Stimulated activated CD4-positive, alpha-beta T cell treated with anti-CD3 and anti-CD28 coated beads, Interleukin-15, amount 100 ng/mL, for 24 hours (primary cell): ENCODE measurements at regions not wholly inside any gene's neighbourhood (a gene's known extent, or its start where the extent isn't known, plus 50 kb on each side); places are given as distances from the start of the nearest gene placed in this dataset.

Experiments
- DNase-seq: peaks from one replicate; pipeline ENCODE4 v3.0.0-alpha.2; 2020

DNA sequence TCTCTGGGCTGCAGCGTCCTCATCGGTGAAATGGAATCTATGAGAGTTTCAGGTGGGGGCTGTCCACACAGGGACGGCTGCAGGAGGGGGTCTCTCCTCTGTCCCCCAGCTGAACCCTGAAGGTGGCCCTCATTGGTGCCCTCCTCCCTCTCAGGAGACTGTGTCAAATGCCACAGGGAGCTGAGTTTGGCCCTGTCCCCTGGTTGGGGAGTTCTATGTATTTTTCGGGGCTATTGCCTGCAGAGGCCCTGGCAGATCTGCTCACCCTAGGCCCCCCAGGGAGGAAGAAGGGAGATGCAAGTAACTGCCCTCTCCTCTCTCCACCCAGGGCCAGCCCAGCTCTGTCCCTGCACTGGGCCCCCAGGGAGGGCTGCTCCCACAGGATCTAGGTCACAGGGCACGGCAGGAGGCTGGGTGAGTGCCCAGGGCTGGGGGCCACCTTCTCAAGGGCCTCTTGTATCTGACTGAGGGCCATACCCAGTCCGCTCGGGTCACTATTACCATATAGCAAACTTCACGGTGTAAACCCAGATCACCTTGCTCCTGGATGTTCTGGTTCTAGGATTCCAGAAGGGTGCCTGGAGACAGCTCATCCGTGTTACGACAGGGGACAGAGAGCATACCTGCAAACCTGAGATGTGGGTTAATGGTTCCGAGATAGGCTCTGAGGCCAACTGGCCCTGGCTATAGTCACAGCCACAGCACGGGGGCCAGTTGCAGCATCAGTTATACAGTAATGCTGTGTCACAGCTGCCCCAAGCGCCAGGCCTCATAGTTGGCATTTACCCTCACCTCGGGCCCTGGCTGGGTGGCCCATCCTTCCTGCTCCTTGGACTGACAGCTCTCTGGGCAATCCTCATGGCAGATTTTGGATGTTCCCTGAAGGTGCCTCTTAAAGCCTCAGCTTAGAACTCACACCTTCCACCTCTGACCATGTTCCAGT lies 102.4 kb upstream of the PRR23E start:
- DNase-seq, result no peak

DNA sequence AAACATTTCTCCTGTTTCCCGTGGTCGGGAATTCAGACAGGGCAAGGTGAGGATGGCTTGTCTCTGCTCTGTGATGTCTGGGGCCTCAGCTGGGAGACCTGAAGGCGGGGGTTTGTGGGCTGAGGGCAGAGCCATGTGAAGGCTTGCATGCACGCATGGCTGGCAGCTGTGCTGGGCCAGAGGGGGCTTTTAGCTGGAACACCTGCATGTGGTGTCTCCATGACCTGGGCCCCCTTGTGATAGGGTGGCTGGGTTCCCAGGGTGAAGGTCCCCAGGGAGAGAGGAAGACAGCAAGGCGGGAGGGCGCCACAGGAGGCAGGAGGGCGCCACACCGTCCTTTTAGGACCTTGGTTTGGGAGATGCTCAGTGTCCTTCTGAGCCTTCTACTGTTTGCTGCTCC lies 101.6 kb upstream of the PRR23E start:
- DNase-seq, result no peak

DNA sequence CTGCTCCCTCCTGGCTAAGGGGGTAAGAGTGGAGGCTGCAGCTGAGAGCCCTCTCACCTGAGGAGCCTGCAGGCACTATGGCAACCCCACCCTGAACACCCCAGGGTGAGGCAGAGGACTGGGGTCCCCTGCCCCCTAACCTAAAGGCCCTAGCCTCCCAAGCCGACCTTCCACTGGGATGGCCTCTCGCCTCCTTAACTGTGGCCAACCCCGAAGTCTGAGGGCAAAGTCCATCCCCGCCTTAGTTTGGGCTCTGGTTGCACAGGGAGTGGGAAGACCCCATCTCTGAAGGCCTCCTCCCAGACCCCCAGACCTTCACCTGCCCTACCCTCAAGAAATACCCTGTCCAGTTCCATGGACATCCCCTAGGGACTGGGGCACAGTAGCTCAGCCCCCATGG lies 100.6 kb upstream of the PRR23E start:
- no peak for DNase-seq

DNA sequence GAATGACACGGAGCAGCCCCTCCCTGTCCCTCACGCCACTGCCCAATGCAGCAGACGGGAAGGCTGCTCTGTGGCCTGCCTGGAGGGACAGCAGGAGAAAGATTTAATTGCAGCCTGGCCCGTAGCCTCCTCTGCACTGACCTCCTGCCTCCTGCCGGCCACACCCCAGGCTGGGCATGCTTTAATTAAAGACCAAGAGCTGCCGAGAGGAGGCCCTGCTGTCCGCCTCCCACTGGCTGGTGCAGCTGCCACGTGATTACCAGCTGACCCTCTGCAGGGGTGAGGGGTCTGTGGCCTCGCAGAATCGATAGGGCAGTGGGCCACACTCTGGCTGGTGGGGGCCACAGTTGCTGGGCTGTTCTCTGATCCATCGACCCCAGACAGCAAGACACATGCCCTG lies 100.2 kb upstream of the PRR23E start:
- no peak for DNase-seq

DNA sequence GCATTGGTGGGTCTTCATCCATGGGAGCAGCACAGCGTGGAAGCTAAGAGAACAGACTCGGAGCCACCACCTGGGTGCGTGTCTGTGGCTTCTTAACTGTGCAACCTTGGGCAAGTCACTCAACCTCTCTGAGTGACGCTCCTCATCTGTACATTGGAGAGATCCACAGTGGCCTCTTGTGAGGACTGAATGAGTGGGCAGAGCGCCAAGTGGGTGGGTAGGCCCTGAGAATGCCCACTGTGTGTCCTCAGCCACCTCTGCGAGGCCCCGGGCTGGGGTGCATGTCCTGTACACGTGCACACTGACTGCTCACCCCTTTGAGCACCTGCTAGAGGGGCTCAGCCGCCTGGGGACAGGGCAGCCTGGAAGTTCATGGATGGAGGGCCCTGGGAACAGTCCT lies 99.6 kb upstream of the PRR23E start:
- no peak for DNase-seq

DNA sequence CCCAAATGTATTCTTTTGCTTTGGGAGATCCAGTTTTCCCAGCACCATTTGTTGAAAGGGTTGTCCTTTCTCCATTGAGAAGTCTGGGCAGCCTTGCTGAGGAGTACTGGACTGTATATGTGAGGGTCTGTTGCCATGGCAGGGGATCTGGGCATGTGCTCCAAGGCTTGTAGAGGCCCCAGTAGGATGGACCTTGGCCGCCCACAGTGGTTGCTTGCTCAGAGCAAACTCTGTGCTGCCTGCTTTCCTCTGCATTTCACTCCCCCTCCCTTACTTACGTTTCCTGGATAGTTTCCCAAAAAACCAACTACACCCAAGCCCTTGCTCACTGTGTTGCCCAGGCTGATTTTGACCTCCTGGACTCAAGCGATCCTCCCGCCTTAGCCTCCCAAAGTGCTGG lies 97.2 kb upstream of the PRR23E start:
- no peak for DNase-seq

DNA sequence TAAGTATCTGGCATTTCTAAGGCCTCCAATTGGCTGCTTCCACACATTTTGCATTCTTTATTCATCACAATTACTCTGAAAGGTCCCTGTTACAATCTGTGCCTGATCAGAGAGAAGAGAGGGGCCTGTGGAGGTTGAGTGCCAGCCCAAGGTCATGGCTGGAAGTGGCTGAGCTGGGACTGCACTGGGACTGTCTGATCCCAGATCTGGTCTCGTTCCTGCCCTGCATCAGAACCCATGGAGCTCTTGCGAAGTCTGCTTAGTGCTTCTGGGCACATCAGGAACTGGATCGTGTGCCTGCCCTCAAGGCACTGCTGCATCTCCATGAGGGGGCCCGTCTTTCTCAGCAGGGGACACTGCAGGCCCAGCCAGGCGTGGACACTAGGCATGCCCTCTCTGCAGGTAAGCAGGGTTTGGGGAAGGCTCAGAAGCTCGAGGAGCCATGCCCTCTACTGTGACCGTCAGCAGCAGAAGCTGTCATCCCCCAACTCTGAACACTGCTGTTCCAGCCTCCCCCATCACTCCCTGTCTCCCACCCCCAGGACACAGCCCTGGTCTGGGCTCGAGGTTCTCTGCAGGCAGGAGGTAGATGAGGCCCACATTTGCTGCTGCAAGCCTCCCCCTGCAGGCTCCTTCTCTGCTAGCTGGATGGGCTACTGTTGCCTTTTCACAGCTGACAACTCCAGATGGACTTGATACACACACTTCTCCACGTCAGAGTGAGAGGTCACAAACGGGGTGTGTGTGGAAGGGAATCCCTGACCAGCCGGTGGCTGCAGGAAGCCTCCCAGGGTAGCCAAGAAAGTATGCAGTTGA lies 96.5 kb upstream of the PRR23E start:
- no peak for DNase-seq

DNA sequence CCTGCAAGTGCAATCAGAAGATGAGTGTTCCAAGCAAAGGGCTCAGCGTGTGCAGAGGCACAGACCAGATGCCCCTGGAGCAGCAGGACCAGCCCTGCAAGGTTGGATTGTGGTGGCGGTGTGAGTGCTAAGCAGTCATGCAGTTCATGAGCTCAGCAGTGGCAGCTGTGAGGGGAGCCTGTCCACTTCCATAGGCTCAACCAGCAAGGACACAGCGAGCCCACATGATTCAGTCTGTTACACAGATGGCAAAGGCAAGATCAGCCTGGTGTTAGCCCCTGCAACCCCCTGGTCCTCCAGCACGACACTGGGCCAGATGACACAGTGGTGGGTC lies 95.9 kb upstream of the PRR23E start:
- no peak for DNase-seq

DNA sequence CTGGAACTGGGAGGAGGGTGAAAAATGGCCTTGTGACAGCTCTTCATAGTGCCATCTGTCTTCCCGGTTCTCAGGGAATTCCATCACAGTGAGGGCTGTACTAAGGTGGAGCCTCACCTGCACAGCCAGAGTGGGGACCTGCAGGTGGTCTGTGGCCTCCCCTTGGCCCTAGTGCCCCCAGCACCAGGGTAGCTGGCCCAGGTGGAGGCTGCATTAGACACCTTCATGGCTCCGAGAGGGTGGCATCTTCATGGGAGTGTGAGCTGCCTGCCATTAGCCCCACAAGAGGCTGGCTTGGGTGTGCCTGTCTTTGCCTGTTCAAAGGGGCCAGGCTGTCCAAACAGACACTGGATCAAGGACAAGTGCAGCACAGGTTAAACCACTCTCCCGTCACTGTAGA lies 95.5 kb upstream of the PRR23E start:
- DNase-seq, result no peak

DNA sequence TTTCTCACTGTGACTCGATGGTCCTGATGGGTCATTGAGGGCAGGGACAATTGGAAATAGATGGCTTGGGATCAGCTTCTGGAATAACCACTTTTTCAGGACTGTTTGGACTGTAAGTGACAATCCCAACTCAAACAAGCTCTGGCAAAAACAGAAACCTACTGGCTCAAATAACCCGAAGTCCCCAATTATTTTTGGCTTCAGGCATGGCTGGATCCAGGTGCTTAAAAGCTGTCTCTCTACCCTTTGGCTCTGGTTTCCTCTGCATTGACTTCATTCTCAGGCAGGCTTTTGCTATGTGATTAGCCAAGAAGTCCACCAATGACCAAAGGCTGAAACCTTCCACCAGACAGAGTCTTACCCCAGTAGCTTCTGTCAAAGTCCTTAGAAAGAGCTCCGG lies 92.9 kb upstream of the PRR23E start:
- DNase-seq, result no peak

DNA sequence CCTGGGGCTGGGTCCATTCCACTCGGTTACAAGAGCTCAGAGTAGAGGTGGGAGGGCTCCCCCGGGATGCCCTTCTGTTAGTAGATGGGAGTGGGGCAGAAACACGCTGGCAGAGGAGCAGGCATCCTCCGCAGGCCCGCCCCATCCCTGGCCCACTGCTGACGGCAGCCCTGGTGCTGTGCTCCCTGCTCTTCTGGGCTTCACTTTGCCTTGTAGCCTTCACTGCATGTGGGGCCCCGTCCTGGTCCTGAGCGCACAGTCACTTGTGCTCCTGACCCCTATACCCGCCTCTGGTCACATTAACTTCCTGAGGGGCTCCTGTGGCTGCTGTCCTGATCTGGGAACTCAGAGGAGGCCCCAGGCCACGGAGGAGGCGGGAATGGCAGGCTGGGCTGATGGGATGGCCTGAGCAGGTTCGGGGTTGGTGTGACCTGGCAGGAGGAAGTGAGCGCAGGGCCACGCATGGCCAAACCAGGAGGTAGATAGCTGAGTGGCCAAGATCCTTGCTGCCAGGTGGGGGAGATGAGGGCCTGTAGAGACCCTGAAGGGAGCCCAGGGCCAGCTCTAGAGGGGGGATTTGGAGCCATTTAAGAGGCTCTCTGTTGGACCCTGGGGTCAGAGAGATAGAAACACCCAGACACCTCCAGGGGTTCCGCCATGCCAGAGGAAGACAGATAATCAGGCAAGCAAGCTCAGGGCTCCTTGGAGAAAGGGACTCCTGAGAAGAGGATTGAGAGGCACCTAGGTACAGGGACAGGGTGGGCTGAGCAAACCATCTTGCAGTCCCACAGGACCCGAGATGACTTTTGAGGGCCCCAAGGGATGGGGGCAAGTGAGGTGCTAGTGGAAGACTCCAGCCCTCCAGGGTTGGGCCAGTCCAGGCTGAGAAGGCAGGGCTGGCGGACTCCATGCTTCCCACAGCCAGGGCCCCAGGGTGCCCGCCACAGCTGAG lies 92.2 kb upstream of the PRR23E start:
- DNase-seq, result no peak

DNA sequence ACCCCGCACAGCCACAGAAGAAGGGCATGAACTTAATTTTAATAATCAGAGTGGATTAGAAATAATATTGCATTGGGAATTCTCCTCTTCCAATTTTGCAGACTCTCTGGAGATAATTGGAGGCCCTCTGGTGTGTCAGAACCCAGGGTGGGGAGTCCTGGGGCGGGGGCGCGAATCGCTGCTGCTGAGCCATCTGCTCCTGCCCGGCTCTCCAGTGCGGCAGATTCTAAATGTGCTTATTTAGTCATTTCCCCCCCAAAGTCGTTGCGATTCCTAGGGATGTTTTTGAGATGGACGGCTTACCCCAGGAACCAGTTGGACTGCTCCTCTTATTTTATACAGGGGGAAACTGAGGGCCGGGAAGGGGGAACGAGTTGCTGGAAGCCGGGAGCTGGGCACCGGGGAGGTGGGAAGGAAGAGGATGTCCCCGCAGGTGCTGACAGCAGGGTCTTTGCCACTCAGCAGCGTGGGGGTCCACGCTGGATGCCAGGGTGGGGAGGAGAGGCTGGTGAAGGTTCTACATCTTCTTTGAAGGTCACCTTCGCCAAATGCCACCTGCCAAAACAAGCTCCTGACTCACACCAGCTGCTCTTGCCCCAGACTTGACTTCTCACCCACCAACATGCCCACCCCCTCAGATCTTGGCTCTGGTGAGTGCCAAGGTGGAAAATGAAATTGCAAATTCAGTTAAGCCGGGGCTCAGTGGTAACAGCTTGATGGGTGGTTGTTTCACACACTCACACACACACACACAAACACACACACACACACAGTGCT lies 91.3 kb upstream of the PRR23E start:
- DNase-seq, result no peak

DNA sequence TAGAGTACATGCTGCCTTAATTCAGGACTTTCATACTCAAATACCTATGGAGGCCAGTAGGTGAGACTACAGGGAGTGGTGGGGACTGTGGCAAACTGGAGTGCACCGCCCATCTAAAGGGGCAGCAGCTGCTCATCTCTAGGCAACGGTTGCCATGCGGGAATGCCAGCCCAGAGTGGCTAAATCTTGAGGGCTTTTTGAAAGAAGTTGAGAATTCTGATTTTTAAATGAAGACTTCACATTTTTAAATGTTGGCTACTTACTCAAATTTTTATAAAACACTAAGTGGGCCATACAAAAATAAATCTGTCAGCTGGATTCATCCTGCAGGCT lies 90.8 kb upstream of the PRR23E start:
- no peak for DNase-seq

DNA sequence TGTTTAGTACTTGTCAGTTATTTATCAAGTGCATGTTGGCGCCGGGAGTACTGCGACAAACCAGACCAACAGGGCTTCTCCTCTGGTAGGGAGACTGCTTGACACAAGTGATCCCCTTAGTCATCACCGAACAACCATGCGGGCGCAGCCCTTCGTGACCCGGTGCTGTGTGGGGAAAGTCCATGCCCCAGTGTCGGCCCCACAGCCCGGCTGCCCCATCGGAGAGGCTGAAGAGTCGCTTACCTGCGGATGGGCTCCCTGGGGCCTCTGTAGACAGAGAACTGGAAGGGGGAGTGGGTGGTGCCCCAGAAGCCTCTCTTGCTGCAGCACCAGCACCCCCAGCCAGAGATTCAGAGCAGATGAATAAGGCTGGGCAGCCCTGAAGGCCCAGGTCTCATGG lies 90.3 kb upstream of the PRR23E start:
- DNase-seq, result no peak

DNA sequence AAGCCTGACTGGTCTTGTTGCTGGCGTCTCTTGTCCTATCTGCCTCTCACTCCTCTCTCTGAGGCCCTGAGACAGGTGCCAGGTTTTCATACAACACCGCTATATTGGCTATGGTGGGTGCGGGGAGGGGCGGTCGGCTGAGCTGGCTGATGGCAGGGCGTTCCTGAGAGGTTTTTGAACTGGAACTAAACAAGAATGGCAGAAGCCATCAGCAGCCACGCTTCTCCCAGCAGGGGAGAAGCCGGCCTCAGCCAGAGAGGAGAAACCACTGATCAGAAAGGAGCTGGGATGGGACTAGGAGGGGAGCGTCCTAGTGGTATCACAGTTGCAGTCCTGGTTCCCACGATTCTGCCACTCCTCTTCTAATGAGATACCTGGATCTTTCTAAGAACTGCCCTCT lies 89.9 kb upstream of the PRR23E start:
- no peak for DNase-seq

DNA sequence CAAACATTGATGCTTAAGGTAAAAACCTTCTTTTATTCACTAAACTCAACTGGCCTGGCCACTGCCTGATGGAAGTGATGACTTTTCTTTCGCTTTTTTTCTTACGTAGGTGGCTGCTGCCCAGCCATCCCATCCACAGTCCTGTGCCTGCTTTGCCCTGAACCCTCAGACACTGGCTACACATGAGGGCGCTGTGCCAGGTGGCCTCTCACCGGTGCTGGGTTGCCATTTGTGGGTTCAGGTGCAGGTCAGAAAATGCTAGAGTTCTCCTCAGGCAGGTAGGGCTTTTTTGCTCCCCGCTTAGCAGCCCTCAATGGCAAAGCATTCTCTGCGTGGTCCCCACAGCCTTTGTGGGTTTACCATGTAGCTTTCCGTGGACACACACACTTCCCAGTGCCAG lies 88.3 kb upstream of the PRR23E start:
- no peak for DNase-seq

DNA sequence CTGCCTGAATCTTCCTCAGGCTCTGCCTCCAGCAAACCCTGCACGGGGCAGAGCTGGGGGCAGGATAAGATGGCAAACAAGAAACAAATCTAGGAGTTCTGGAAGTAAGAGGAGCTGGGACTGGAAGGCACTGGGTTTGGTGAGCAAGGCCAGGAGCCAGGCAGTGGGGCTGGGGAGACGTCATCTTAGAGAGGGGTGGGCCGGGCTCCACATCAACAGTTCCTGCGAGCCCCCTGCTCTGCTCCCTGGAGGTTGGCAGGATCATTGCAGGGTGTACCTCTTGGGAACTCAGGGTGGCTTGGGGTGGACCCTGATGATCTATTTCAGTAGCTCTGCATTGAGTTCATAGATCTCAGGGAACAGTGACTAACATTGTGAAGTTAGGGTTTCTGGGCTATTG lies 87.3 kb upstream of the PRR23E start:
- no peak for DNase-seq

DNA sequence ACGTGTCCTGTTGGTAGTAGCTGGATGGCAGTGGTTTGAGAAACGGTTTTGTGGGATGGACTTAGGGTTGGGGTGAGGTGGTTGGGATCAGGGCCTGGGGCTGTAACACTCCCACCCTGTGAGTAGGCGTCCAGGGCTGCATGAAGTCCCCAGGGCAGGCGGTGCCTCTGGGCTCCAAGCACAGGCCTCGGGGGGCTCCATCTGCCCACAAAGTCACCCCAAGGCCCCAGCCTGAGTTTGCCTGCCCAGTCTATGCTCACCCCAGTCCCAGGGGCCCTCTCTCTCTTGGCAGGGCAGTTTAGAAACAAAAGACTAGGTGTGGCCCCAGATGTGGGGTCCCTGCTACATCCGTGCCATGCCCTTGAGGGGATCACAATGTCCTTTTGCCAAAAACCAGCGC lies 86.9 kb upstream of the PRR23E start:
- no peak for DNase-seq

DNA sequence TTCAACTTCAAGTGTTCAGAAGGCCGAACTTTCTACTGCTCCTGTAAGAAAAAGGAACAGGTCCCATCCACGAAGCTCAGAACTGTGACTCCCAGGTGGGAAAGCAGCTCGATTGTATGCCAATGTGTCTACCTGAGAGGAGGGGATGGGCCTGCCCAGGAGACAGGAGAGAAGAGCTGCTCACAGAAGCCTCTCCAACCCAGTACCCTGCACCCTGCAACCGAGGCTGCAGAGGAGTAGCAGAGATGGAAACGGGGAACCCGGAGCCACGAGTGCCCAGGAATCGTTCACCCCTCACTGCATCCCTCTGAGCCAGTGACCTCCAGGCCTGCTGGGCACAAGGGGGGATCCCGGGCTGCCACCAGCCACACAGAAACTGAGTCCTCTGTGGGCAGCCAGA lies 86.5 kb upstream of the PRR23E start:
- DNase-seq, result no peak

DNA sequence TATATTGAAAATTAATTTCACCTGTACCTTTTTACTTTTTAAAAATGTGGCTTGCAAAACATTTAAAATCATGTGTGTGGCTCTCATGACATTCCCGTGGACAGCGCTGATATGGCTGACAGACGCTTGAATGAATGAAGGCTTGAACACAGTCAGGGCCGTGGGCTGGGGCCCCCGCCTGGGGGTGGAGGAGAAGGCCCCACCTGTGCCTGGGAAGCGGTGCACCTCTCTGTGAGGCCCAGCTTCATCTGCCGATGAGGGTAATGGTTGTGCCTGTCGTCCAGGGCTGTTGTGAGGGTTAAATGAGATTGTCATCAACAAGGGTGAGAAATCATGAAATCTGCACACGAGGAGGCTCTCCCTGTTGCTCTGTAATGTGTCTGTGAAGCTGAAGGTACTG lies 85.9 kb upstream of the PRR23E start:
- no peak for DNase-seq

DNA sequence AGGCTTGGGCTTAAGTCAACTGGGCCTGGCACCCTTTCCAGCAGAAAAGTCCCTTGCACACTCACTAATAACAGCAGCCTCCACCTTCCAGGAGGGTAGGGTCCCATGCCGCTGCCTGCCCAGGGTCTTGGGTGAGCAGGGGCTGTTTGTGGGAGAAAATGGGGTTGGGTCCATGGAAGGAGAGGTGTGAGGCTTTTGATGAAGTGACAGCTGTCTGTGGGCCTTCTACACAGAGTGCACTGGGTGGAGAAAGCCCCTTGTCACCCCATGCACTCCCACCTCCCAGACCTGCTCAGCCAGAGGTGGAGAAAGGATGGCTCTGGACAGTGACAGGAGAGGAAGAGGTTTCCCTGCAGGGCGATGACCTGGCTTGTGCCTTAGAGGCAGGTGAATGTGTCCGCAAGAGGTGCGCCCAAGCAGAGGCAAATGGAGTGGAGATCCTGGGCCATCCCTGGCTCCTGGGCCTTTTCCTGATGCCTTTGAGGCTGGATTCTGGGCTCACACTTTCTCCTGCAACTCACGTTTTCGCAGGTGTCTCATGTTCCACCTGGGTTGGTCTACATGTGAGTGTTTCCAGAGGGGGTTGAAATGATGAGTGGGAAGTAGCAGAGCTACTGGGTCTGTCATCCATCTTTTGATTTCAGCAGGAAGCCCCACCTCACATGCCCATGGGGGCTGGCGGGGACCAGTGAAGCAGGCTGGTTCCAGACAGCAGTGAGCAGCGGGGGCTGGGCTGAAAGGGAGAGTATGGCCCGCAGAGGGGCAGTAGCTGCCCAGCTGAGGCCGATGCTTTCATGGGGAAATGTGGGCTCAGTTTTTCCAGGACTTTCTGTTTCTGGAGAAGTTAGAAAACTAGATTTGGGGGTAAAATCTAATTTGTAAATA lies 85.2 kb upstream of the PRR23E start:
- DNase-seq, result no peak

DNA sequence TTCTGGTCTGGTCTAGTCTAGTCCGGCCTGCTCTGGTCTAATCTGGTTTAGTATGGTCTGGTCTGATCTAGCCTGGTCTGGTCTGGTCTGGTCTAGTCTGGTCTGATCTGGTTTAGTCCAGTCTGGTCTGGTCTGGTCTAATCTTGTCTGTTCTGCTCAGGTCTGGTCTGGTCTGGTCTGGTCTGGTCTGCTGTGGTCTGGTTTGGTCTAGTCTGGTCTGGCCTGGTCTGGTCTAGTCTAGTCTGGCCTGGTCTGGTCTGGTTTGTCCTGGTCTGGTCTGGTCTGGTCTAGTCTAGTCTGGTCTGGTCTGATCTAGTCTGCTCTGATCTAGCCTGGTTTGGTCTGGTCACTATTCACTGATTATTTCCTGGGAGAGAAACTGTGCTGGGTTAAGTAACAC lies 84.1 kb upstream of the PRR23E start:
- DNase-seq, result no peak
